OCI-LY3 (cell line): ENCODE measurements at regions not wholly inside any gene's neighbourhood (a gene's known extent, or its start where the extent isn't known, plus 50 kb on each side); places are given as distances from the start of the nearest gene placed in this dataset.

Experiments
- H2AFZ ChIP-seq: fragments of 200-600, 300-600 bp; shearing (Covaris generic); 2 replicates; pipeline ENCODE4 v1.6.0; 2014; ENCODE audit warnings: antibody characterized with exemption, low read depth, low read length
- H3K27ac ChIP-seq: fragments of 200-600, 300-600 bp; sonication (generic); 2 replicates; pipeline ENCODE4 v1.5.1; 2014; ENCODE audit warnings: mild to moderate bottlenecking, low read length, moderate library complexity, mixed read lengths
- H3K27me3 ChIP-seq: fragments of 200-600, 300-600 bp; sonication (generic); 2 replicates; pipeline ENCODE4 v1.6.1; 2014; ENCODE audit warnings: low read depth, low read length, mixed read lengths
- H3K36me3 ChIP-seq: fragments of 200-600, 300-600 bp; sonication (generic); replicated peaks from 2 replicates; pipeline ENCODE3; 2014; ENCODE audit warnings: low read depth, low read length, mixed read lengths
- H3K4me1 ChIP-seq: fragments of 300-600, 200-600 bp; sonication (generic); 2 replicates; pipeline ENCODE4 v1.6.1; 2014; ENCODE audit warnings: low read length, mixed read lengths
- H3K4me2 ChIP-seq: fragments of 200-600, 300-600 bp; sonication (generic); 2 replicates; pipeline ENCODE4 v1.6.1; 2014; ENCODE audit warnings: low read length, mixed read lengths
- H3K4me3 ChIP-seq: fragments of 300-600, 200-600 bp; sonication (generic); 2 replicates; pipeline ENCODE4 v1.5.1; 2014; ENCODE audit warnings: antibody characterized with exemption, mild to moderate bottlenecking, low read length, moderate library complexity
- H3K79me2 ChIP-seq: fragments of 300-600, 200-600 bp; shearing (Covaris generic); 2 replicates; pipeline ENCODE4 v1.6.1; 2014; ENCODE audit warnings: mild to moderate bottlenecking, low read length, mixed read lengths
- H3K9ac ChIP-seq: fragments of 300-600, 200-600 bp; shearing (Covaris generic); 2 replicates; pipeline ENCODE4 v1.6.0; 2014; ENCODE audit warnings: mild to moderate bottlenecking, low read length, moderate library complexity
- H3K9me3 ChIP-seq: fragments of 200-600, 300-600 bp; shearing (Covaris generic); 2 replicates; pipeline ENCODE4 v1.6.1; 2014; ENCODE audit warnings: low read length, mixed read lengths; ENCODE audit not compliant: insufficient read depth
- H4K20me1 ChIP-seq: fragments of 200-600, 300-600 bp; sonication (generic); 2 replicates; pipeline ENCODE4 v1.6.1; 2016; ENCODE audit warnings: low read length, mixed read lengths; ENCODE audit not compliant: insufficient read depth
- EZH2phosphoT487 ChIP-seq: fragments of 200-600 bp; shearing (Covaris generic); IDR thresholded peaks from 2 replicates; pipeline ENCODE4 v1.6.1; 2018; ENCODE audit warnings: antibody characterized with exemption, mixed run types, low read depth
- TF ChIP-seq, protein P1 (sequence below): fragments of 200-600, 300-600 bp; sonication (generic); IDR thresholded peaks from 2 replicates; pipeline ENCODE4 v1.5.1; 2014; ENCODE audit warnings: antibody characterized with exemption, low read length, low read depth

DNA sequence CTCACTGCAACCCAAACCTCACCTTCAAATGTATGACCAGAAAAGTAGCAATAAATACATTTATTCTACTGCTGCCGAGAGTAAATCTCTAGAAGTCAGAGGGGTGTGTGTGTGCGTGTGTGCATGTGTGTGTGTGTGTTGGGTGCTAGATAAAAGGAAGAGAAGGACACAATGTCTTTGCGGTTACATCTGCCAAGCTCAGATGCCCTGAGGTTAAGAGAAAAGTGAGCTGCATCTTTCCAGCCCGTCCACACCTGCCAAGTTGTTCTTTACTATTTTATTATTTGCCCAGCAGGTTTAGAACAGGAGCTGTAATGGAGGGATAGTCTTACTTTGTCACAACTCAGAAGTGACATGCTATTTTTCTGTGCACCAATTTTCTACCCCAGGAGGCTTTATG lies 54.5 kb upstream of the ANKFN1 start:
- H3K27me3 ChIP-seq, result peaks cover 30% of the 10 kb centered on the region
- no peak overlapping the region for H3K9ac ChIP-seq
- H3K4me3 ChIP-seq, result no peak overlapping the region
- no peaks in the 10 kb centered on the region for H3K9me3 ChIP-seq
- H3K79me2 ChIP-seq, result no peaks in the 10 kb centered on the region
- H3K27ac ChIP-seq, result no peak overlapping the region
- no peak overlapping the region for H2AFZ ChIP-seq
- no peaks in the 10 kb centered on the region for H3K36me3 ChIP-seq
- H3K4me2 ChIP-seq, result no peak overlapping the region
- no peak for TF ChIP-seq EZH2phosphoT487
- TF ChIP-seq, protein P1, sequence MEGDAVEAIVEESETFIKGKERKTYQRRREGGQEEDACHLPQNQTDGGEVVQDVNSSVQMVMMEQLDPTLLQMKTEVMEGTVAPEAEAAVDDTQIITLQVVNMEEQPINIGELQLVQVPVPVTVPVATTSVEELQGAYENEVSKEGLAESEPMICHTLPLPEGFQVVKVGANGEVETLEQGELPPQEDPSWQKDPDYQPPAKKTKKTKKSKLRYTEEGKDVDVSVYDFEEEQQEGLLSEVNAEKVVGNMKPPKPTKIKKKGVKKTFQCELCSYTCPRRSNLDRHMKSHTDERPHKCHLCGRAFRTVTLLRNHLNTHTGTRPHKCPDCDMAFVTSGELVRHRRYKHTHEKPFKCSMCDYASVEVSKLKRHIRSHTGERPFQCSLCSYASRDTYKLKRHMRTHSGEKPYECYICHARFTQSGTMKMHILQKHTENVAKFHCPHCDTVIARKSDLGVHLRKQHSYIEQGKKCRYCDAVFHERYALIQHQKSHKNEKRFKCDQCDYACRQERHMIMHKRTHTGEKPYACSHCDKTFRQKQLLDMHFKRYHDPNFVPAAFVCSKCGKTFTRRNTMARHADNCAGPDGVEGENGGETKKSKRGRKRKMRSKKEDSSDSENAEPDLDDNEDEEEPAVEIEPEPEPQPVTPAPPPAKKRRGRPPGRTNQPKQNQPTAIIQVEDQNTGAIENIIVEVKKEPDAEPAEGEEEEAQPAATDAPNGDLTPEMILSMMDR, result no peak
- H3K4me1 ChIP-seq, result no peaks in the 10 kb centered on the region
- H4K20me1 ChIP-seq, result no peaks in the 10 kb centered on the region

DNA sequence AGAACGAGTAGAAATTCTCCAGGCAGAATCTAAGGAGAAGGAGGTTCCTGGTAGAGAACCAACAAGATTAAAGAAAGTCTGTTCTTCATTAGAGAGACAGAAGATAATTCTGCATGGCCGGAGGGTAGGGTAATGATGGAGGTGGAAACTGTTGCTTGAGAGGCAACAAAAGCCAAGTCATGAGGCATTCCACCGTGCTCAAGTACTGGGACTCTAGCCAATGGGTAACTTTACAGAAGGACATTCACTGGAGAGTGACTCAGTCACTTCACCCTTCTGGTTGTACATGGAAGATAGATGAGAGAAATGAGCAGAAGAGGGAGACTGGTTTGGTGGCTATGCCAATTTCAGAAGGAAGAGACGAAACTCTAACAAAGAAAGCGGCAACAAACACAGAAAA lies 53.6 kb upstream of the ANKFN1 start:
- no peaks in the 10 kb centered on the region for H3K36me3 ChIP-seq
- no peak overlapping the region for H3K9ac ChIP-seq
- H3K4me2 ChIP-seq, result no peak overlapping the region
- H4K20me1 ChIP-seq, result no peaks in the 10 kb centered on the region
- H3K27me3 ChIP-seq, result peaks cover 39% of the 10 kb centered on the region
- H2AFZ ChIP-seq, result no peak overlapping the region
- no peaks in the 10 kb centered on the region for H3K79me2 ChIP-seq
- no peaks in the 10 kb centered on the region for H3K9me3 ChIP-seq
- H3K4me3 ChIP-seq, result no peak overlapping the region
- H3K27ac ChIP-seq, result no peak overlapping the region
- TF ChIP-seq EZH2phosphoT487, result no peak
- TF ChIP-seq, protein P1, result no peak
- H3K4me1 ChIP-seq, result no peaks in the 10 kb centered on the region
